ENCODE measurements at regions not wholly inside any gene's neighbourhood (a gene's known extent, or its start where the extent isn't known, plus 50 kb on each side); places are given as distances from the start of the nearest gene placed in this dataset.

GRCh38 chr13:62033934-62034333 lies 618.3 kb upstream of the PCDH20 start:
- no peak for DNase-seq (ENCODE audit: low spot score)

DNA sequence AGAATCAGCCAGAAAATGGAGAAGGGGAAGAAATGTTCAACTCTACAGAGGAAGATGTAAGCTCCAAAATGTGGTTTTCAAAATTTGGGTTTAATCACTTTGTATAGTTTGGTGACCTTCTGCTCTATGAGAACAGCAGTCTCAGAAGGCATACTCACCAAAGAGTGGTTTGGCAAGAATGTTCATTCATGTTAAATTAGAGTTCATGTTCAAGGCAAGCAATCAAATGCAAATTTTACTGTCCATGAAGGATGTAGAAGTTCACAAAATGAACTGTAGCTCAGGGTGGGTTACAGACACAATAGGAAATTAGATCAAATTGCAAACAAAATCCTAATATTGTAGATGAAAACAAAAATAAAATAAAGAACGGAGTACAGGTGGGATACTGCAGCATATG lies 606.7 kb upstream of the PCDH20 start:
- no peak for DNase-seq (ENCODE audit: low spot score)

DNA sequence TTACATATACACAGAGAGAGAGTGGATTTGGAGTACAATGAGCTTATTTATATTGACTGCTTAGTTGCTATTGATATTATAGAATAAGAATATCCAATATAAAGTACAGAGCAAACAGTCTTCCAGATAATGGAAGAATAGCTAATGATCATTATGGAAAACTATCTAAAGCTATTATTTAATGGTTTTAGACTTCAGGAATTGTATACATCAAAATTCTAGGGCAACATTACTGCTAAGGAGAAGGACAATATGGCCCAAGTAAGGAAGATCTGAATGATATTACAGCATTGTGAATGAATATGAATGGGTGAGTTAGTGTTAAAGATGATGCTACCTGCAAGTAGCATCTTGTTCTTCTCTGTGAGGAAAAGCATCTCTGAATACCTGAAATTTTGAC lies 604.2 kb upstream of the PCDH20 start:
- DNase-seq (ENCODE audit: low spot score), result no peak

DNA sequence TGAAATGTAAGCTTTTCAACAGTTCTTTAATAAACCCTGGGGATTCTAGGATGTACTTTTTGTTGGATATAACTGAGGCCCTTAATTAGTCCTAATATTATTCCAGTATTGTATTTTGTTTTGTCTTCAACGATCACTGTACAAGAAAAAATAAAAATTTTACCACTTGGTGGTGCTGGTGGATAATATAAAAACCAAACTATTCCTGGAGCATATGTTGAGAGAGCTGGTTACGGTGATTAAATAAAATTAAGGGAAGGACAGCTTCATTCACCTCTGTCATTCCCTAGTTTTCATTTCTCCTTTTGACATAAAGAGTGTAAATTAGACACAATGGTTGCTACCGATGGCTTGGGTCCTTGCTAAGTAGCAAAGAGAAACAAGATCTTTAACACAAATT lies 598.6 kb upstream of the PCDH20 start:
- no peak for DNase-seq (ENCODE audit: low spot score)

GRCh38 chr13:62003452-62003851 lies 587.8 kb upstream of the PCDH20 start:
- DNase-seq (ENCODE audit: low spot score), result no peak

DNA sequence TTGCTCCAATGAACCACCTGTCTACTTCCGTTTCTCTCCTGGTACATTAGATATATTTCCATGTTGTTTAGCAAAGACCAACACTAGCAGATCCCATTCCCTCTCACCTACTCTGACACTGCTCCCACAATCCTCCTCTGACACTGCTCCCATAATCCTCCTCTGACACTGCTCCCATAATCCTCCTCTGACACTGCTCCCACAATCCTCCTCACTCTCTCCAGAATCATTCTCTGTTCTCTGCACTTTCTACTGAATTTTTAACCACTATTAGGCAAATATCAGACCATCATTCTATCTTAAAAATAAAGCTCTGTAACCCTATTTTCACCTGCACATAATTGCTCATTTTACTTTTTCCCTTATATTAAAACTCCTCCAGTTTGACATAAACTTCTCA lies 578.5 kb upstream of the PCDH20 start:
- no peak for DNase-seq (ENCODE audit: low spot score)

GRCh38 chr13:61989978-61990377 lies 574.3 kb upstream of the PCDH20 start:
- no peak for DNase-seq (ENCODE audit: low spot score)

GRCh38 chr13:61988810-61989209 lies 573.2 kb upstream of the PCDH20 start:
- no peak for DNase-seq (ENCODE audit: low spot score)

- no peak for DNase-seq (ENCODE audit: low spot score)
Measured at GRCh38 chr13:61975001-61975400, 559.4 kb upstream of the PCDH20 start.

DNA sequence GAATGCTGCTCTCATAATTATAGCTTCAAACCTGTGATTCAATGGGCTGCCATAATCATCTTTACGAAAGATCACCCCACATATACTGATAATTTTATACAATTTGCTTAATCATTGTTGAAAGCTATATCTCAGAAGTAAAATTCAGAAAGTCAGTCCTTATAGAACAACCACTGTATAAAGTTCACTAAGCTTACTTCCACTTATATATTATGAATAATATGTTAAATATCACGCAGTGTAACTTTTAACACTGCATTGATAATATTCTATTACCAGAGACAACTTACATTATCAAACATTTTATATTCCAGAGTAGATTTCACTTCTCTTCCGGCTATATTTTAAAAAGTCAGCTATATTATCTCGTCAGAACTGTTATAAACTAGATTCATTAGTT lies 550.1 kb upstream of the PCDH20 start:
- DNase-seq (ENCODE audit: low spot score), result no peak

DNA sequence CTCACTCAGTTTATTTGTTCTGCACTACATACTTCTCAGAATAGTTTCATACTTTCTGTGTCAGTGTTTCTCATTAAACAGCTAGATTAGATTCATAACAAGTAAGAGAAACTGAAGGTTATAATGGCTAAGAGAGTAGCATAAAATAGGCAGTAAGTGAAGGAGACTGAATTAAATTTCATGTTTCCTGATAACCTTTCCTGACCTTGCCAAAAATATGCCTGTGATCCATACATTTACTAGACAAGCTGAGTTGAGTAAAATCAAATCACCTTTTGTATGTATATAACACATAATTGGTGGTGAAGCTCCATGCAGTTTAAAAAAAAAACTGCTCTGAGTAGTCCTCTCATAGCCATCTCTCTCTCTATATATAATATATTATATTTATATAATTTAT lies 545.3 kb upstream of the PCDH20 start:
- DNase-seq (ENCODE audit: low spot score), result no peak

DNA sequence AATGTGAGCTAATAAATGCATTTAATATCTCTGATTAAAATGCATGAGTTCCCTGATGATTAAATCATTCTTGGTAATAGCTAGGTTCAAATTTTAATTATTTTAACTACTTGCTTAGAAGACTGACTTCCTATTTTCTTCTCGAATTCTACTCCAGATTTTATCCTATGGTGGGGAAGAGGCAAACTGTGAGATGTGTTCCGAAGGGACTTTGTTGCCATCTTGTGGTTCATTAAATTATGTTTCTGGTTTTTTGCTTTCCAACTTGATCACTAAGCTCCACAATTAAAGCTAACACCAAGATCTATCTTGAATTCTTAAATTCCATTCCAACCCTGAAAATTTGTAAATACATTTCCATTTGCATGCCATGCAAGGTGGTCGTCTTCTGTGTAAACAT lies 538.4 kb upstream of the PCDH20 start:
- no peak for DNase-seq (ENCODE audit: low spot score)

- no peak for DNase-seq (ENCODE audit: low spot score)
Measured at GRCh38 chr13:61950828-61951227, 535.2 kb upstream of the PCDH20 start.

DNA sequence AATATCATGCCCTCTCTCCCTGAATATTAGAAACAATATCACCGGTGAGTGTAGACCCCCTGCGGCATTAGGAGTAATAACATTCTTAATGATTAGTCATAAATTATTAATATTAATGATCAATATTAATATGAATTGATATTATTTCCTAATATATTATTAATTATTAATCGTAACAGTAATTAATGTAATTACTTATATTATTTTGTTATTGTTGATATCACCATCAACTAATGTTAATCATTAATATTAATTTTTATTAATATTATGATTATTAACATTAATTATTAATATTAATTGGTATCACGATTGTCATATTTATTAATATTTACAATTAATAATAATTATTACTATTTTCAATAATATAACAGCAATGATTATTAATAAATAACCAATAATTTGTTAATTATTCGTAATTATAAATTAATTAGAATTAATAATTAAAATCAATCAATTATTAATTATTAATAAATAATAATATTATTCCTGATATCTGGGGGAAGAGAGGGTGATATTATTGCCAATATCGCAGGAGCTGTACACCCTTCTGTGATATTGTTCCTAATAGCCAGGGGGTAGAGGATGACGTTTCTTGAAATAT lies 528.8 kb upstream of the PCDH20 start:
- DNase-seq (ENCODE audit: low spot score), result no peak

DNA sequence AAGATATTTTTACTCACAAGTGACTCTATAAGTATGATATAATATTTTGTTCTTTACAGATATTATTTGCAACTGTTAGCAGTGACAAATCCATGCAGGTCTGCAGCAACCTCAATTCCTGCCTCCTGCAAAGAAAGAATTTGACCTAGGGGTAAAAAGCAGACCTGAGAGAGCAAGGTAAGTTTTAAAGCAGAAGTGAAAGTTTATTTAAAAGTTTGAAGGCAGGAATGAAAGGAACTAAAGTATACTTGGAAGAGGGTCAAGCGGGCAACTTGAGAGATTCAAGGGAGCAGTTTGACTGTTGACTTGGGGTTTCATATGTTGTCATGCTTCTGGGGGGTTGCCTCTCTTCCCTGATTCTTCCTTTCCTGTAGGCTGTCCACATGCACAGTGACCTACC lies 520.1 kb upstream of the PCDH20 start:
- DNase-seq (ENCODE audit: low spot score), result no peak

GRCh38 chr13:61927648-61928047 lies 512.0 kb upstream of the PCDH20 start:
- DNase-seq (ENCODE audit: low spot score), result no peak

- no peak for DNase-seq (ENCODE audit: low spot score)
Measured at GRCh38 chr13:61918841-61919240, 503.2 kb upstream of the PCDH20 start.

- DNase-seq (ENCODE audit: low spot score), result no peak
Measured at GRCh38 chr13:61916483-61916882, 500.8 kb upstream of the PCDH20 start.

- no peak for DNase-seq (ENCODE audit: low spot score)
Measured at GRCh38 chr13:61913183-61913582, 497.5 kb upstream of the PCDH20 start.

- no peak for DNase-seq (ENCODE audit: low spot score)
Measured at GRCh38 chr13:61908906-61909615, 493.4 kb upstream of the PCDH20 start.

DNA sequence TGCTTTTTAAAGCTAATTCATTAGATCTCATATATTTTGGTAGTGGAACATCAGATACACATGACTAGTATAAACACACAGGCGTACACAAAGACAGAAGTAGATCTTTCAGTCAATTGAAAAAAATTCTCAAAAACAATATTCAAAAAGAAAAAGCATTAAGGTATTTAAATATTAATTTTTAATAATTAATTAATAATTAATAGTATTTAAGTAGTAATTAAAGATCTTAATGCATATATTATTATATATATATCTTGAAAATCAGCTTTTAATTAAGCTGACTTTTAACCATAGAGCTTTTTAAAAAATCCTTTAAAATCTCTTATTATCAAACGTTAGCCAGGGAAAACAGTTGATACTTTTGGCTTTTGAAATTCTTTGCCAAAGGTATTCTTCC lies 489.4 kb upstream of the PCDH20 start:
- DNase-seq (ENCODE audit: low spot score), result no peak

- no peak for DNase-seq (ENCODE audit: low spot score)
Measured at GRCh38 chr13:61901946-61902541, 486.4 kb upstream of the PCDH20 start.

GRCh38 chr13:61900033-61900432 lies 484.4 kb upstream of the PCDH20 start:
- DNase-seq (ENCODE audit: low spot score), result no peak

- no peak for DNase-seq (ENCODE audit: low spot score)
Measured at GRCh38 chr13:61898207-61898606, 482.6 kb upstream of the PCDH20 start.

All from AG08395 (cell line).